Endothelial cell of umbilical vein (primary cell): ENCODE measurements at regions not wholly inside any gene's neighbourhood (a gene's known extent, or its start where the extent isn't known, plus 50 kb on each side); places are given as distances from the start of the nearest gene placed in this dataset.

Experiments
- BruUV-seq: library from RNA; stranded (reverse); fragments of 400-500 nt; replicated peaks from 2 replicates; lab custom pipeline; 2021; lab: Mats Ljungman, UMichigan
- CTCF ChIA-PET: fragments of 300-600, 350-600 bp; sonication (Branson Sonifier 250); formaldehyde crosslinking; loops from one replicate; lab custom pipeline; 2021; ENCODE audit warnings: antibody characterized with exemption, inconsistent platforms; lab: Charles Lee
- POLR2A ChIA-PET: fragments of 300-600, 350-600 bp; sonication (Branson Sonifier 250); formaldehyde crosslinking; loops from one replicate; lab custom pipeline; 2021; ENCODE audit warnings: antibody characterized with exemption, inconsistent platforms; lab: Charles Lee
- DNase-seq: peaks from one replicate; pipeline ENCODE4 v3.0.0-alpha.2; 2011; ENCODE audit warnings: low read depth, low spot score
- FAIRE-seq: peaks from 2 replicates; lab custom pipeline; 2011; peaks lifted over from hg19 to GRCh38; lab: Jason Lieb, UNC
- H2AFZ ChIP-seq: 2 replicates; pipeline ENCODE4 v1.6.0; 2012; ENCODE audit warnings: low read depth, low read length, control low read depth, inconsistent platforms
- H3K27ac ChIP-seq: 2 replicates; pipeline ENCODE4 v1.5.1; 2011; ENCODE audit warnings: low read depth, mild to moderate bottlenecking, control low read depth, low read length, moderate library complexity; ENCODE audit not compliant: insufficient read depth
- H3K27me3 ChIP-seq, 2 experiments: 2 replicates each; pipeline versions ENCODE4 v1.6.0 to v1.6.1; 2011; ENCODE audit warnings: low read length in 2 of 2, mixed read lengths in 1 of 2; ENCODE audit not compliant: control insufficient read depth in 2 of 2, insufficient read depth in 2 of 2
- H3K36me3 ChIP-seq, 2 experiments: 2 replicates in 1 of 2; 3 replicates in 1 of 2; pipeline ENCODE4 v1.5.1; 2011; ENCODE audit warnings: low read length in 2 of 2, mild to moderate bottlenecking in 1 of 2, moderate library complexity in 1 of 2; ENCODE audit not compliant: control insufficient read depth in 2 of 2, insufficient read depth in 2 of 2; ENCODE audit errors: extremely low read depth in 1 of 2
- H3K4me1 ChIP-seq: 3 replicates; pipeline ENCODE4 v1.5.1; 2011; ENCODE audit warnings: mild to moderate bottlenecking, low read length; ENCODE audit not compliant: control insufficient read depth, insufficient read depth; ENCODE audit errors: extremely low read depth
- H3K4me2 ChIP-seq: 2 replicates; pipeline ENCODE4 v1.6.1; 2011; ENCODE audit warnings: low read length, control low read depth, mixed read lengths; ENCODE audit not compliant: insufficient read depth
- H3K4me3 ChIP-seq, 3 experiments: fragments of 200-600 bp in 1 of 3; sonication (generic), shearing (Covaris generic) in 1 of 3; replicated peaks in 1 of 3; 2 replicates each; pipeline ENCODE4 v1.5.1; 2011 to 2016; ENCODE audit warnings: control low read depth in 3 of 3, low read length in 3 of 3, mild to moderate bottlenecking in 2 of 3, inconsistent platforms in 1 of 3, low read depth in 1 of 3, moderate library complexity in 1 of 3; ENCODE audit not compliant: insufficient read depth in 1 of 3
- H3K79me2 ChIP-seq: 2 replicates; pipeline ENCODE4 v1.6.0; 2012; ENCODE audit warnings: low read length, inconsistent platforms; ENCODE audit not compliant: control insufficient read depth, insufficient read depth
- H3K9ac ChIP-seq: replicated peaks from 2 replicates; pipeline ENCODE3; 2011; ENCODE audit warnings: low read length, control low read depth; ENCODE audit not compliant: insufficient read depth; ENCODE audit errors: extremely low read depth
- H3K9me1 ChIP-seq: replicated peaks from 3 replicates; pipeline ENCODE4 v1.6.0; 2011; ENCODE audit warnings: mild to moderate bottlenecking, low read length; ENCODE audit not compliant: control insufficient read depth, insufficient read depth; ENCODE audit errors: extremely low read depth
- H3K9me3 ChIP-seq: replicated peaks from 2 replicates; pipeline ENCODE4 v1.5.1; 2012; ENCODE audit warnings: low read length, inconsistent platforms; ENCODE audit not compliant: control insufficient read depth, insufficient read depth
- H4K20me1 ChIP-seq: replicated peaks from 2 replicates; pipeline ENCODE3; 2011; ENCODE audit warnings: mild to moderate bottlenecking, low read length; ENCODE audit not compliant: control insufficient read depth, insufficient read depth; ENCODE audit errors: extremely low read depth
- EZH2 ChIP-seq: IDR thresholded peaks from 2 replicates; pipeline ENCODE4 v1.6.1; 2012; ENCODE audit warnings: borderline replicate concordance, low read depth, mild to moderate bottlenecking, moderate library complexity, low read length, inconsistent platforms; ENCODE audit not compliant: severe bottlenecking
- FOS ChIP-seq: IDR thresholded peaks from 2 replicates; pipeline ENCODE4 v1.6.1; 2011; ENCODE audit warnings: mild to moderate bottlenecking, low read length, moderate library complexity, borderline replicate concordance; ENCODE audit not compliant: insufficient read depth
- GATA2 ChIP-seq: IDR thresholded peaks from 2 replicates; pipeline ENCODE4 v1.7.0; 2011; ENCODE audit warnings: low read depth, mild to moderate bottlenecking, moderate library complexity, mixed read lengths, low read length; ENCODE audit not compliant: insufficient read length, insufficient read depth
- JUN ChIP-seq: IDR thresholded peaks from 2 replicates; pipeline ENCODE4 v1.6.1; 2011; ENCODE audit warnings: borderline replicate concordance, low read depth; ENCODE audit not compliant: insufficient read length, insufficient read depth
- MYC ChIP-seq: IDR thresholded peaks from one replicate; pipeline ENCODE4 v1.6.1; 2011; ENCODE audit warnings: mild to moderate bottlenecking, low read depth, low read length
- POLR2A ChIP-seq: IDR thresholded peaks from 2 replicates; pipeline ENCODE4 v1.6.1; 2012; ENCODE audit warnings: low read depth, mild to moderate bottlenecking, control low read depth, low read length
- POLR2AphosphoS5 ChIP-seq: IDR thresholded peaks from 2 replicates; pipeline ENCODE4 v1.6.1; 2012; ENCODE audit warnings: low read depth, mild to moderate bottlenecking, control low read depth, low read length, moderate library complexity; ENCODE audit not compliant: insufficient read depth
- dilution Hi-C: fragments of 300-500 bp; cut with MboI; formaldehyde crosslinking; loops from one replicate; pipeline ENCODE4 v1.15.0; 2019; ENCODE audit warnings: low sequenced_read_pairs; ENCODE audit not compliant: extremely low pct_ligation_motif_present
- intact Hi-C: fragments of 100-400 bp; cut with micrococcal nuclease; formaldehyde crosslinking; loops from one replicate; pipeline ENCODE4 v1.10.0; 2022
- TF ChIP-seq, protein P1 (sequence below), 2 donors: IDR thresholded peaks; 1 replicate in 1 of 2; 2 replicates in 1 of 2; pipeline ENCODE4 v1.5.1; 2011; ENCODE audit warnings: low read length in 2 of 2, mild to moderate bottlenecking in 2 of 2, moderate library complexity in 2 of 2, control low read depth in 1 of 2, inconsistent platforms in 1 of 2, low read depth in 1 of 2; ENCODE audit not compliant: insufficient read depth in 1 of 2; ENCODE audit errors: extremely low read depth in 1 of 2
- TF ChIP-seq, protein P2 (sequence below): IDR thresholded peaks from 2 replicates; pipeline ENCODE4 v1.6.1; 2011; ENCODE audit not compliant: insufficient read depth, insufficient read length

DNA sequence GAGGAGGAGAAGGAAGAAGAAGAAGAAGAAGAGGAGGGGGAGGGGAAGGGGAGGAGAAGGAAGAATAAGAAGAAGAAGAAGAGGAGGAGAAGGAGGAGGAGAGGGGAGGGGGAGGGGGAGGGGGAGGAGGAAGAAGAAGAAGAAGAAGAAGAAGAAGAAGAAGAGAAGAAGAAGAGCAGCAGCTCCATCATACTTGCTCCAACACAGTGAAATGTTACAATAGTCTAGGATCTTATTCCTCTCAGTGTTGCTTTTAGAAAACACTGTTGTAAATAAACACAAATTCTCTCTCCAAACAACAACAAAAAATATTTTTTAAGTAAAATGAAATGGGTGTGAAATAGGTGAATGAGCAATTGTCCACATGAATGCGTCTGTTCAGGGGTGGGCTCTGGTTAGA, 126.6 kb upstream of the KCNJ16 start:
- CTCF ChIA-PET: no interaction called here
- Histone ChIP-seq H3K9ac (no peak overlapping the region), H3K4me3 (no peak overlapping the region), H3K36me3 (no peaks in the 10 kb centered on the region), H3K27me3 (no peaks in the 10 kb centered on the region), H3K4me1 (peaks cover 2% of the 10 kb centered on the region), H2AFZ (no peak overlapping the region), H3K27ac (no peak overlapping the region), H3K79me2 (no peaks in the 10 kb centered on the region), H4K20me1 (no peaks in the 10 kb centered on the region), H3K9me1 (no peaks in the 10 kb centered on the region), H3K4me2 (no peak overlapping the region), H3K9me3 (no peaks in the 10 kb centered on the region)
- POLR2A ChIA-PET: no interaction called here
- intact Hi-C loops: loop anchor here (5.0 kb wide), 1 partner anchor 94 kb away; no protein-coding TSS in a partner anchor
- TF ChIP-seq, protein P1, sequence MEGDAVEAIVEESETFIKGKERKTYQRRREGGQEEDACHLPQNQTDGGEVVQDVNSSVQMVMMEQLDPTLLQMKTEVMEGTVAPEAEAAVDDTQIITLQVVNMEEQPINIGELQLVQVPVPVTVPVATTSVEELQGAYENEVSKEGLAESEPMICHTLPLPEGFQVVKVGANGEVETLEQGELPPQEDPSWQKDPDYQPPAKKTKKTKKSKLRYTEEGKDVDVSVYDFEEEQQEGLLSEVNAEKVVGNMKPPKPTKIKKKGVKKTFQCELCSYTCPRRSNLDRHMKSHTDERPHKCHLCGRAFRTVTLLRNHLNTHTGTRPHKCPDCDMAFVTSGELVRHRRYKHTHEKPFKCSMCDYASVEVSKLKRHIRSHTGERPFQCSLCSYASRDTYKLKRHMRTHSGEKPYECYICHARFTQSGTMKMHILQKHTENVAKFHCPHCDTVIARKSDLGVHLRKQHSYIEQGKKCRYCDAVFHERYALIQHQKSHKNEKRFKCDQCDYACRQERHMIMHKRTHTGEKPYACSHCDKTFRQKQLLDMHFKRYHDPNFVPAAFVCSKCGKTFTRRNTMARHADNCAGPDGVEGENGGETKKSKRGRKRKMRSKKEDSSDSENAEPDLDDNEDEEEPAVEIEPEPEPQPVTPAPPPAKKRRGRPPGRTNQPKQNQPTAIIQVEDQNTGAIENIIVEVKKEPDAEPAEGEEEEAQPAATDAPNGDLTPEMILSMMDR (IDR thresholded peaks at IDR 0.05; ENCODE audit: extremely low read depth in 1 of 2, insufficient read depth in 1 of 2, low read depth in 1 of 2, low read length in 2 of 2): no peak
- TF ChIP-seq MYC: no peak
- no peak for TF ChIP-seq JUN
- TF ChIP-seq POLR2A: no peak
- FAIRE-seq (no peak), DNase-seq (no peak)
- BruUV-seq: no TSS peak
- dilution Hi-C loops: no loop called here

DNA sequence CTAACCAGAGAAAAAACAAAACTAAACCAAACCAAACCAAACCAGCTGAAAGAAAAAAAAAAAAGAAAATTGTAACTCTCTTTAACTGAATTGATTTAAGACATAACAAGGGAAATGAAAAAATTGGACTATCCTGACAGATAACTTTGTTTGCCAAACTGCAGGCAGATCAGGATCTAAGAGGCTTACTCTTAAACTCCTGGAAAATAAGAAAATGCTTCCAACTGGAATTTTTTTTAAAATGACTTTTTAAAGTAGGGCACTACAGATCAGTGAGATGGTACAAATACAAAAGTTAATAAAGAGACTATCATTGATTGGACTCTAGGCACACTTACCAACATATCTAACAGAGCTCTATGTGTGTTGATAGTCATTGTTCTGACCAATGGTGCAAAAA, 125.5 kb upstream of the KCNJ16 start:
- DNase-seq: no peak
- H4K20me1 ChIP-seq: no peaks in the 10 kb centered on the region
- no peaks in the 10 kb centered on the region for H3K27me3 ChIP-seq
- no peaks in the 10 kb centered on the region for H3K9me3 ChIP-seq
- H3K79me2 ChIP-seq: no peaks in the 10 kb centered on the region
- peaks cover 2% of the 10 kb centered on the region for H3K4me1 ChIP-seq
- H3K27ac ChIP-seq: no peak overlapping the region
- CTCF ChIA-PET: no interaction called here
- H3K36me3 ChIP-seq: no peaks in the 10 kb centered on the region
- no peak for FAIRE-seq
- H3K9me1 ChIP-seq: no peaks in the 10 kb centered on the region
- no peak overlapping the region for H3K4me3 ChIP-seq
- TF ChIP-seq POLR2A: no peak
- TF ChIP-seq EZH2: no peak
- no peak for TF ChIP-seq FOS
- TF ChIP-seq, protein P2, sequence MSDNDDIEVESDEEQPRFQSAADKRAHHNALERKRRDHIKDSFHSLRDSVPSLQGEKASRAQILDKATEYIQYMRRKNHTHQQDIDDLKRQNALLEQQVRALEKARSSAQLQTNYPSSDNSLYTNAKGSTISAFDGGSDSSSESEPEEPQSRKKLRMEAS: no peak
- no peak for TF ChIP-seq JUN
- no peak for TF ChIP-seq MYC
- TF ChIP-seq GATA2: no peak
- no peak for TF ChIP-seq POLR2AphosphoS5
- TF ChIP-seq, protein P1 (IDR thresholded peaks at IDR 0.05; ENCODE audit: extremely low read depth in 1 of 2, insufficient read depth in 1 of 2, low read depth in 1 of 2, low read length in 2 of 2): no peak
- H2AFZ ChIP-seq: no peak overlapping the region
- H3K9ac ChIP-seq: no peak overlapping the region
- BruUV-seq: no TSS peak
- intact Hi-C loops (loop anchor here (5.0 kb wide), 1 partner anchor 93 kb away; no protein-coding TSS in a partner anchor), dilution Hi-C loops (no loop called here)
- H3K4me2 ChIP-seq: no peak overlapping the region
- POLR2A ChIA-PET: no interaction called here
